H1 (cell line): ENCODE measurements at regions not wholly inside any gene's neighbourhood (a gene's known extent, or its start where the extent isn't known, plus 50 kb on each side); places are given as distances from the start of the nearest gene placed in this dataset.

Experiments
- CTCF ChIA-PET: fragments of 300-600 bp; sonication (Branson Sonifier 250); formaldehyde crosslinking; loops from one replicate; lab custom pipeline; 2021; ENCODE audit not compliant: partially characterized antibody; lab: Charles Lee
- POLR2A ChIA-PET: fragments of 300-600 bp; sonication (Branson Sonifier 250); formaldehyde crosslinking; loops from one replicate; lab custom pipeline; 2021; ENCODE audit warnings: inconsistent platforms; ENCODE audit not compliant: partially characterized antibody; lab: Charles Lee
- DNase-seq, 2 experiments: peaks; one replicate each; pipeline versions ENCODE4 v3.0.0 to v3.0.0-alpha.2; 2010 to 2022; ENCODE audit warnings: low spot score in 2 of 2, low read depth in 1 of 2, mixed read lengths in 1 of 2
- FAIRE-seq: peaks from 2 replicates; lab custom pipeline; 2011; peaks lifted over from hg19 to GRCh38; lab: Jason Lieb, UNC
- H2AFZ ChIP-seq: 2 replicates; pipeline ENCODE4 v1.8.1; 2012; ENCODE audit warnings: low read length, inconsistent platforms
- H2AK5ac ChIP-seq: 2 replicates; pipeline ENCODE4 v1.6.1; 2013; ENCODE audit warnings: low read depth, low read length
- H2BK120ac ChIP-seq: replicated peaks from 2 replicates; pipeline ENCODE3; 2013; ENCODE audit warnings: low read depth, low read length, inconsistent platforms
- H2BK12ac ChIP-seq: 2 replicates; pipeline ENCODE4 v1.6.1; 2013; ENCODE audit warnings: low read depth, low read length
- H2BK15ac ChIP-seq: 2 replicates; pipeline ENCODE4 v1.6.1; 2013; ENCODE audit warnings: low read length
- H2BK20ac ChIP-seq: 2 replicates; pipeline ENCODE4 v1.6.1; 2013; ENCODE audit warnings: low read length
- H2BK5ac ChIP-seq: 2 replicates; pipeline ENCODE4 v1.6.1; 2013; ENCODE audit warnings: low read depth, low read length
- H3K14ac ChIP-seq: 2 replicates; pipeline ENCODE4 v1.6.1; 2013; ENCODE audit warnings: inconsistent platforms; ENCODE audit not compliant: insufficient read length
- H3K18ac ChIP-seq: 2 replicates; pipeline ENCODE4 v1.6.1; 2013; ENCODE audit warnings: low read length; ENCODE audit errors: extremely low read depth
- H3K23ac ChIP-seq: 2 replicates; pipeline ENCODE4 v1.6.1; 2013; ENCODE audit warnings: inconsistent platforms; ENCODE audit not compliant: insufficient read length
- H3K23me2 ChIP-seq: 2 replicates; pipeline ENCODE4 v1.6.1; 2013; ENCODE audit warnings: low read depth, low read length
- H3K27ac ChIP-seq: 2 replicates; pipeline ENCODE4 v1.6.1; 2011; ENCODE audit warnings: low read depth, low read length, inconsistent platforms
- H3K27me3 ChIP-seq, 4 experiments: replicated peaks in 1 of 4; 1 replicate in 1 of 4; 2 replicates in 3 of 4; pipeline versions ENCODE4 v1.6.1 to v1.8.1; 2011 to 2013; ENCODE audit warnings: low read length in 3 of 4, mild to moderate bottlenecking in 3 of 4, inconsistent platforms in 2 of 4, mixed read lengths in 2 of 4, moderate library complexity in 1 of 4; ENCODE audit not compliant: control insufficient read depth in 3 of 4, insufficient read depth in 3 of 4; ENCODE audit errors: extremely low read depth in 1 of 4
- H3K36me3 ChIP-seq, 4 experiments: 2 replicates each; pipeline versions ENCODE4 v1.6.1 to v1.8.1; 2011 to 2013; ENCODE audit warnings: mild to moderate bottlenecking in 4 of 4, low read length in 3 of 4, moderate library complexity in 2 of 4, control low read depth in 1 of 4, inconsistent platforms in 1 of 4; ENCODE audit not compliant: insufficient read depth in 4 of 4, control insufficient read depth in 2 of 4
- H3K4ac ChIP-seq: replicated peaks from 2 replicates; pipeline ENCODE3; 2013; ENCODE audit warnings: low read length, low read depth, mixed read lengths, inconsistent platforms; ENCODE audit not compliant: insufficient read length
- H3K4me1 ChIP-seq, 4 experiments: replicated peaks in 1 of 4; 1 replicate in 1 of 4; 2 replicates in 3 of 4; pipeline versions ENCODE4 v1.6.1 to v1.8.1; 2011 to 2013; ENCODE audit warnings: low read length in 3 of 4, inconsistent platforms in 2 of 4, mixed read lengths in 1 of 4; ENCODE audit not compliant: insufficient read depth in 4 of 4, control insufficient read depth in 3 of 4
- H3K4me2 ChIP-seq, 2 experiments: 2 replicates each; pipeline versions ENCODE4 v1.6.1 to v1.8.1; 2011 to 2013; ENCODE audit warnings: low read depth in 2 of 2, low read length in 2 of 2, control low read depth in 1 of 2, inconsistent platforms in 1 of 2, mild to moderate bottlenecking in 1 of 2; ENCODE audit not compliant: insufficient read depth in 1 of 2
- H3K4me3 ChIP-seq, 4 experiments: fragments of 200-600, 300-600 bp in 1 of 4; sonication (generic), shearing (Covaris generic), sonication (Bioruptor Twin) in 1 of 4; 2 replicates each; pipeline versions ENCODE4 v1.5.1 to v1.8.1; 2011 to 2016; ENCODE audit warnings: low read length in 4 of 4, low read depth in 3 of 4, control low read depth in 2 of 4, inconsistent platforms in 2 of 4, mild to moderate bottlenecking in 2 of 4, mixed read lengths in 1 of 4, moderate library complexity in 1 of 4; ENCODE audit not compliant: insufficient read depth in 2 of 4; ENCODE audit errors: extremely low read depth in 1 of 4
- H3K56ac ChIP-seq: replicated peaks from 2 replicates; pipeline ENCODE3; 2013; ENCODE audit warnings: low read depth, mild to moderate bottlenecking, mixed read lengths, low read length, inconsistent platforms; ENCODE audit not compliant: insufficient read length
- H3K79me1 ChIP-seq: 2 replicates; pipeline ENCODE4 v1.6.1; 2013; ENCODE audit warnings: low read depth, low read length, control low read depth
- H3K79me2 ChIP-seq, 2 experiments: 2 replicates each; pipeline versions ENCODE4 v1.6.1 to v1.8.1; 2012 to 2013; ENCODE audit warnings: low read length in 2 of 2, mild to moderate bottlenecking in 2 of 2, inconsistent platforms in 1 of 2; ENCODE audit not compliant: insufficient read depth in 2 of 2, control insufficient read depth in 1 of 2
- H3K9ac ChIP-seq, 4 experiments: replicated peaks in 1 of 4; 1 replicate in 1 of 4; 2 replicates in 3 of 4; pipeline versions ENCODE4 v1.6.1 to v1.8.1; 2011 to 2013; ENCODE audit warnings: low read depth in 3 of 4, low read length in 3 of 4, control low read depth in 2 of 4, mild to moderate bottlenecking in 2 of 4, moderate library complexity in 2 of 4, inconsistent platforms in 1 of 4; ENCODE audit errors: extremely low read depth in 1 of 4
- H3K9me3 ChIP-seq, 2 experiments: 2 replicates each; pipeline versions ENCODE4 v1.6.1 to v1.8.1; 2012 to 2013; ENCODE audit warnings: mild to moderate bottlenecking in 2 of 2, moderate library complexity in 2 of 2, control low read depth in 1 of 2, inconsistent platforms in 1 of 2, low read depth in 1 of 2, low read length in 1 of 2, mixed read lengths in 1 of 2; ENCODE audit not compliant: insufficient read depth in 2 of 2
- H4K20me1 ChIP-seq, 2 experiments: replicated peaks in 1 of 2; 2 replicates each; pipeline versions ENCODE3 to v1.8.1; 2011 to 2013; ENCODE audit warnings: inconsistent platforms in 2 of 2, low read length in 2 of 2, mild to moderate bottlenecking in 1 of 2; ENCODE audit not compliant: insufficient read depth in 2 of 2, control insufficient read depth in 1 of 2
- H4K5ac ChIP-seq: 2 replicates; pipeline ENCODE4 v1.6.1; 2013; ENCODE audit warnings: low read length, low read depth, mixed read lengths, inconsistent platforms; ENCODE audit not compliant: insufficient read length
- H4K8ac ChIP-seq: 2 replicates; pipeline ENCODE4 v1.8.0; 2013; ENCODE audit warnings: mild to moderate bottlenecking, moderate library complexity, low read length, inconsistent platforms; ENCODE audit not compliant: insufficient read depth; ENCODE audit errors: extremely low read depth
- H4K91ac ChIP-seq: replicated peaks from 2 replicates; pipeline ENCODE3; 2013; ENCODE audit warnings: low read length, mixed read lengths, inconsistent platforms; ENCODE audit not compliant: insufficient read length
- CBX5 ChIP-seq: fragments of 300-800, 300-1000 bp; sonication (generic); IDR thresholded peaks from 2 replicates; pipeline ENCODE4 v1.7.1; 2016; ENCODE audit warnings: antibody characterized with exemption, low read length, low read depth
- CREB1 ChIP-seq: IDR thresholded peaks from 2 replicates; pipeline ENCODE4 v1.6.1; 2012; ENCODE audit warnings: inconsistent platforms
- EGR1 ChIP-seq: IDR thresholded peaks from 2 replicates; pipeline ENCODE4 v1.6.1; 2011; ENCODE audit warnings: low read depth, low read length, borderline replicate concordance
- HDAC2 ChIP-seq, 2 experiments: fragments of 300-600 bp in 1 of 2; sonication (generic) in 1 of 2; IDR thresholded peaks; 2 replicates each; pipeline ENCODE4 v1.6.1; 2011 to 2012; ENCODE audit warnings: low read depth in 2 of 2, low read length in 2 of 2, mild to moderate bottlenecking in 2 of 2, moderate library complexity in 2 of 2, borderline replicate concordance in 1 of 2, inconsistent platforms in 1 of 2
- JUN ChIP-seq: IDR thresholded peaks from 2 replicates; pipeline ENCODE4 v1.6.1; 2011; ENCODE audit warnings: low read depth, mild to moderate bottlenecking, improper control_type of control experiment, low read length
- PHF8 ChIP-seq: fragments of 200-600 bp; sonication (generic); conservative IDR thresholded peaks from 2 replicates; pipeline ENCODE4 v1.7.1; 2012; ENCODE audit warnings: low read depth, mild to moderate bottlenecking, inconsistent platforms, low read length, moderate library complexity
- POLR2AphosphoS5 ChIP-seq: IDR thresholded peaks from 2 replicates; pipeline ENCODE4 v1.6.1; 2011; ENCODE audit warnings: low read depth, low read length
- SIRT6 ChIP-seq: IDR thresholded peaks from one replicate; pipeline ENCODE4 v1.7.1; 2012; ENCODE audit warnings: low read length, inconsistent platforms
- SP2 ChIP-seq: IDR thresholded peaks from 2 replicates; pipeline ENCODE4 v1.6.1; 2012; ENCODE audit warnings: mild to moderate bottlenecking, low read length, inconsistent platforms
- SP4 ChIP-seq: IDR thresholded peaks from 2 replicates; pipeline ENCODE4 v1.6.1; 2012; ENCODE audit warnings: low read length, inconsistent platforms
- SRF ChIP-seq: IDR thresholded peaks from 2 replicates; pipeline ENCODE4 v1.6.1; 2011; ENCODE audit warnings: mild to moderate bottlenecking, low read depth, low read length, moderate library complexity
- SUZ12 ChIP-seq: fragments of 200-600 bp; sonication (generic); IDR thresholded peaks from 2 replicates; pipeline ENCODE4 v1.6.1; 2012; ENCODE audit warnings: mild to moderate bottlenecking, inconsistent platforms, low read length, moderate library complexity, mixed read lengths
- TBP ChIP-seq: IDR thresholded peaks from 2 replicates; pipeline ENCODE4 v1.6.1; 2011; ENCODE audit warnings: low read depth, low read length, improper control_type of control experiment
- USF2 ChIP-seq: IDR thresholded peaks from 2 replicates; pipeline ENCODE4 v1.6.1; 2011; ENCODE audit warnings: low read length, improper control_type of control experiment
- WGBS, 2 experiments: shearing (Covaris generic) in 1 of 2; methylation state at CpG; one replicate each; pipeline versions ENCODE4 v1.1.6 to v1.1.7; 2013 to 2015; ENCODE audit warnings: low lambda C conversion rate in 2 of 2, mixed read lengths in 2 of 2, inconsistent platforms in 1 of 2, low coverage in 1 of 2, missing lambda C conversion rate in 1 of 2; ENCODE audit not compliant: insufficient replicate concordance in 2 of 2, insufficient coverage in 1 of 2, insufficient read length in 1 of 2; ENCODE audit errors: extremely low coverage in 1 of 2, missing lambda C conversion rate in 1 of 2; 5-methylcytosine and 5-hydroxymethylcytosine counted together

- H3K23ac ChIP-seq = no peak overlapping the region
- no peak overlapping the region for H3K18ac ChIP-seq
- H3K27ac ChIP-seq = no peak overlapping the region
- ChIA-PET CTCF (interaction anchor here (0.6 to 1.5 kb wide), 2 partner anchors 30 to 491 kb away, joined by 4 read pairs; no protein-coding TSS in a partner anchor), POLR2A (no interaction called here)
- no peak overlapping the region for H2BK120ac ChIP-seq
- H3K9me3 ChIP-seq = no peaks in the 10 kb centered on the region
- no peaks in the 10 kb centered on the region for H3K36me3 ChIP-seq
- no peak overlapping the region for H4K91ac ChIP-seq
- no peak overlapping the region for H3K4ac ChIP-seq
- H3K9ac ChIP-seq = no peak overlapping the region
- H3K79me2 ChIP-seq = no peaks in the 10 kb centered on the region
- TF ChIP-seq SUZ12 = no peak
- TF ChIP-seq SP2 = no peak
- TF ChIP-seq EGR1 = no peak
- TF ChIP-seq TBP = no peak
- TF ChIP-seq HDAC2 (IDR thresholded peaks at IDR 0.05; ENCODE audit: borderline replicate concordance in 1 of 2, low read depth in 2 of 2, low read length in 2 of 2) = no peak
- no peak for TF ChIP-seq CBX5
- TF ChIP-seq JUN = no peak
- TF ChIP-seq SRF = no peak
- TF ChIP-seq CREB1 = no peak
- TF ChIP-seq USF2 = no peak
- TF ChIP-seq POLR2AphosphoS5 = no peak
- TF ChIP-seq SP4 = no peak
- TF ChIP-seq SIRT6 = no peak
- no peak for TF ChIP-seq PHF8
- TF ChIP-seq, all 59 proteins: peak for 0
- DNase-seq (no peak), FAIRE-seq (no peak)
- Histone ChIP-seq H3K79me1 (no peaks in the 10 kb centered on the region), H3K4me2 (no peak overlapping the region), H2BK5ac (no peak overlapping the region), H4K20me1 (no peaks in the 10 kb centered on the region), H3K14ac (no peak overlapping the region), H4K5ac (no peak overlapping the region), H2BK20ac (no peak overlapping the region), H3K23me2 (no peaks in the 10 kb centered on the region; the same call in 1 of the 2 replicates), H2AFZ (no peak overlapping the region), H3K56ac (no peak overlapping the region), H2AK5ac (no peak overlapping the region), H3K4me3 (no peak overlapping the region), H2BK12ac (no peak overlapping the region), H2BK15ac (no peak overlapping the region), H3K27me3 (peaks cover 0 to 1% (median 0%) of the 10 kb centered on the region in 4 experiments; a peak in 1 of 7 replicates), H4K8ac (no peak overlapping the region), H3K4me1 (no peaks in the 10 kb centered on the region)
- WGBS, 2 experiments = 81% methylated on average over 3 of the region's 3 CpGs; no CpG with 5 or more reads in 1 of the 2 experiments
These were observed 503.0 kb upstream of the LMO3 start for GRCh38 chr12:17108877-17109541.
